HG02884 (cell line): ENCODE measurements at regions not wholly inside any gene's neighbourhood (a gene's known extent, or its start where the extent isn't known, plus 50 kb on each side); places are given as distances from the start of the nearest gene placed in this dataset.

Experiments
- ATAC-seq: cut with Tn5 transposase; IDR thresholded peaks from one replicate; pipeline ENCODE4 v1.9.1; 2021; ENCODE audit warnings: mild to moderate bottlenecking, moderate library complexity; ENCODE audit not compliant: unreplicated experiment

GRCh38 chr6:43838276-43839036 lies 68.4 kb downstream of the VEGFA start:
- no peak for ATAC-seq

- no peak for ATAC-seq
These were observed 67.5 kb downstream of the VEGFA start for GRCh38 chr6:43837507-43837906.

- ATAC-seq: no peak
These were observed 66.7 kb downstream of the VEGFA start for GRCh38 chr6:43836507-43837240.
